ENCODE measurements at regions not wholly inside any gene's neighbourhood (a gene's known extent, or its start where the extent isn't known, plus 50 kb on each side); places are given as distances from the start of the nearest gene placed in this dataset.

GRCh38 chr5:67437905-67438845, 241.6 kb upstream of the CD180 start:
- DNase-seq, result no peak

- no peak for DNase-seq
Measured at GRCh38 chr5:67435032-67435431, 238.4 kb upstream of the CD180 start.

- DNase-seq, result peak; percentile 24
Measured at GRCh38 chr5:67434466-67434865, 237.9 kb upstream of the CD180 start.

GRCh38 chr5:67432606-67433005, 236.0 kb upstream of the CD180 start:
- no peak for DNase-seq

- DNase-seq, result no peak
Measured at GRCh38 chr5:67431191-67431590, 234.6 kb upstream of the CD180 start.

GRCh38 chr5:67427850-67428298, 231.3 kb upstream of the CD180 start:
- no peak for DNase-seq

- DNase-seq, result no peak
Measured at GRCh38 chr5:67426961-67427849, 230.6 kb upstream of the CD180 start.

- DNase-seq, result no peak
Measured at GRCh38 chr5:67425514-67425913, 228.9 kb upstream of the CD180 start.

GRCh38 chr5:67417839-67418238, 221.2 kb upstream of the CD180 start:
- no peak for DNase-seq

GRCh38 chr5:67416986-67417385, 220.4 kb upstream of the CD180 start:
- no peak for DNase-seq

GRCh38 chr5:67416133-67416937, 219.7 kb upstream of the CD180 start:
- no peak for DNase-seq

GRCh38 chr5:67414712-67415111, 218.1 kb upstream of the CD180 start:
- DNase-seq, result no peak

- no peak for DNase-seq
Measured at GRCh38 chr5:67413721-67414120, 217.1 kb upstream of the CD180 start.

GRCh38 chr5:67409126-67409777, 212.7 kb upstream of the CD180 start:
- DNase-seq, result no peak

- no peak for DNase-seq
Measured at GRCh38 chr5:67407979-67408378, 211.4 kb upstream of the CD180 start.

GRCh38 chr5:67405755-67406154, 209.2 kb upstream of the CD180 start:
- no peak for DNase-seq

GRCh38 chr5:67405101-67405364, 208.4 kb upstream of the CD180 start:
- DNase-seq, result no peak

- no peak for DNase-seq
Measured at GRCh38 chr5:67404256-67405100, 207.9 kb upstream of the CD180 start.

- DNase-seq, result no peak
Measured at GRCh38 chr5:67402526-67402925, 205.9 kb upstream of the CD180 start.

- DNase-seq, result peak; percentile 53
Measured at GRCh38 chr5:67401172-67401571, 204.6 kb upstream of the CD180 start.

GRCh38 chr5:67400752-67401151, 204.2 kb upstream of the CD180 start:
- peak; percentile 14 for DNase-seq
